WERI-Rb-1 (cell line): ENCODE measurements at regions not wholly inside any gene's neighbourhood (a gene's known extent, or its start where the extent isn't known, plus 50 kb on each side); places are given as distances from the start of the nearest gene placed in this dataset.
A peak's percentile ranks its signal among the peaks of the same experiment; 100 is the strongest.

ENCODE experiments used
- DNase-seq: peaks from one replicate; pipeline ENCODE4 v3.0.0-alpha.2; 2020
- H3K27ac ChIP-seq: fragments of 250-450 bp; sonication (Bioruptor Pico); 2 replicates; pipeline ENCODE4 v1.5.1; 2020; ENCODE audit warnings: mild to moderate bottlenecking, moderate library complexity
- H3K27me3 ChIP-seq: fragments of 250-450 bp; sonication (Bioruptor Pico); 2 replicates; pipeline ENCODE4 v1.5.1; 2021; ENCODE audit warnings: mild to moderate bottlenecking, low read depth, moderate library complexity; ENCODE audit not compliant: insufficient read depth, severe bottlenecking
- H3K36me3 ChIP-seq: fragments of 250-450 bp; sonication (Bioruptor Pico); 2 replicates; pipeline ENCODE4 v1.5.1; 2020; ENCODE audit warnings: mild to moderate bottlenecking, moderate library complexity
- H3K4me3 ChIP-seq: 2 replicates; pipeline ENCODE4 v1.5.1; 2011; ENCODE audit warnings: low read depth, mild to moderate bottlenecking, control low read depth, low read length
- H3K9me3 ChIP-seq: fragments of 250-450 bp; sonication (Bioruptor Pico); 2 replicates; pipeline ENCODE4 v1.5.1; 2021; ENCODE audit warnings: mild to moderate bottlenecking, moderate library complexity; ENCODE audit not compliant: severe bottlenecking
- TF ChIP-seq, protein P1 (sequence below): IDR thresholded peaks from 2 replicates; pipeline ENCODE4 v1.5.1; 2011; ENCODE audit warnings: low read depth, mild to moderate bottlenecking, control low read depth, inconsistent platforms, low read length

DNA sequence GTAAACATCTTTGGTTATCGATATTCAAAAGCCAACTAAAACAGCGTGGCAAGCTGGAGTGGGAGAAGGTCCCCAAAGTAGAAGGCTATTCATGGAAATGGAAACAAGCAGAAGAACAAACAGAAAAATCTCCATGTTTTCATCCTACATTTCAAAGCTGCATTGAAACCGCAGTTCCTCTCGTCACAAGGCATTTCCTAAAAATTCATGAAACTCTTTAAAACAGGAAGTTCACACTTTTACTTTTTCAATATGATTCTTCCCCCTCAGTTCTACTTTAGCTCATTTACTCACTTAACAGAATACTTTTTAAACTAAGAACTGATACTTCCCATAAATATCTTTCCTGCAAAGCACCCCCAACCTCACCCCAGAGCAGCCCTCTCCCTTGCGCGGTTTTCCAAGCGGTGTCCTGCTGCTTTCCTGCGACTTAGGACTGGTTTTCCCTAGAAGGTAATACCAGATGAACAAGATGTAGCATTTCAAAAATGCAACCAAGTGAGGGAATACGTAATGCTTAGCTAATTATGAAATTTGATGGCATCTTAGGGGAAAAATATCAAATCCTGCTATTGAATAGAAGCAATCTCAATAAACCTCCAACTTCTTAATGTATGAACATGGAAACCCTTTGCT lies 228.3 kb upstream of the PKN2 start:
- TF ChIP-seq, protein P1, sequence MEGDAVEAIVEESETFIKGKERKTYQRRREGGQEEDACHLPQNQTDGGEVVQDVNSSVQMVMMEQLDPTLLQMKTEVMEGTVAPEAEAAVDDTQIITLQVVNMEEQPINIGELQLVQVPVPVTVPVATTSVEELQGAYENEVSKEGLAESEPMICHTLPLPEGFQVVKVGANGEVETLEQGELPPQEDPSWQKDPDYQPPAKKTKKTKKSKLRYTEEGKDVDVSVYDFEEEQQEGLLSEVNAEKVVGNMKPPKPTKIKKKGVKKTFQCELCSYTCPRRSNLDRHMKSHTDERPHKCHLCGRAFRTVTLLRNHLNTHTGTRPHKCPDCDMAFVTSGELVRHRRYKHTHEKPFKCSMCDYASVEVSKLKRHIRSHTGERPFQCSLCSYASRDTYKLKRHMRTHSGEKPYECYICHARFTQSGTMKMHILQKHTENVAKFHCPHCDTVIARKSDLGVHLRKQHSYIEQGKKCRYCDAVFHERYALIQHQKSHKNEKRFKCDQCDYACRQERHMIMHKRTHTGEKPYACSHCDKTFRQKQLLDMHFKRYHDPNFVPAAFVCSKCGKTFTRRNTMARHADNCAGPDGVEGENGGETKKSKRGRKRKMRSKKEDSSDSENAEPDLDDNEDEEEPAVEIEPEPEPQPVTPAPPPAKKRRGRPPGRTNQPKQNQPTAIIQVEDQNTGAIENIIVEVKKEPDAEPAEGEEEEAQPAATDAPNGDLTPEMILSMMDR: no peak
- Histone ChIP-seq H3K27me3 (no peaks in the 10 kb centered on the region), H3K9me3 (no peaks in the 10 kb centered on the region), H3K27ac (no peak overlapping the region), H3K36me3 (no peaks in the 10 kb centered on the region), H3K4me3 (no peak overlapping the region)
- DNase-seq: no peak

DNA sequence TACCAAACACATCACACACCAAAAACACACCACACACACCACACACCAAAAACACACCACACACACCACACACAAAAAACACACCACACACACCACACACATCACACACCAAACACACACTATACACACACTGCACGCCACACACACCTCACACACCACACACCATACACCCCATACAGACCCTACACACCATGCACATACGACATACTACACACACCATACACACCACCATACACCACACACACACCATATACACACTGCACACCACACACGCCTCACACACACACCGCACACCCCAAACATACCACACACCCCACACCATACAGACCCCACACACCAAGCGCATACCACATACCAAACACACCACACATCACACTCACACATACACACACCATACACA lies 226.9 kb upstream of the PKN2 start:
- Histone ChIP-seq H3K27ac (no peak overlapping the region), H3K36me3 (no peaks in the 10 kb centered on the region), H3K4me3 (no peak overlapping the region), H3K9me3 (no peaks in the 10 kb centered on the region), H3K27me3 (no peaks in the 10 kb centered on the region)
- TF ChIP-seq, protein P1: no peak
- DNase-seq: no peak

DNA sequence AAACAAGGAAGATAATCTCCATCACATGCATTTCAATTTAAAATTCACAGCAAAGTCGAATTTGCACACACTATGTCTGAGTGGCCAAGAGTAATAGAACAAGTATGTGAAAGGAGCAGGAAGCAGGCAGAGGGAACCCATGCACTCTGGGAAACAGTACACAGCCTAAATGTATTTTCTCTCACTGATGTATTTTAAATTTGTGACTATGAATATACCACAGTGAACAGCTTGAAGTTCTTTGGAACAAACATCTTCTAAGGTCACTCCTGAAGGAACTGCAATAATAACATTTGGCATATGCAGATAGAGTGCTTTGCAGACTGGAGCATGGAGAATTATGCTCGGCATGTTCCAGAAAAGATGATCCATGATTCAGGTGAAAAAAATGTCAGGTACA lies 223.1 kb upstream of the PKN2 start:
- Histone ChIP-seq H3K9me3 (no peaks in the 10 kb centered on the region), H3K4me3 (no peak overlapping the region), H3K27me3 (no peaks in the 10 kb centered on the region), H3K27ac (no peak overlapping the region), H3K36me3 (no peaks in the 10 kb centered on the region)
- TF ChIP-seq, protein P1: no peak
- no peak for DNase-seq

DNA sequence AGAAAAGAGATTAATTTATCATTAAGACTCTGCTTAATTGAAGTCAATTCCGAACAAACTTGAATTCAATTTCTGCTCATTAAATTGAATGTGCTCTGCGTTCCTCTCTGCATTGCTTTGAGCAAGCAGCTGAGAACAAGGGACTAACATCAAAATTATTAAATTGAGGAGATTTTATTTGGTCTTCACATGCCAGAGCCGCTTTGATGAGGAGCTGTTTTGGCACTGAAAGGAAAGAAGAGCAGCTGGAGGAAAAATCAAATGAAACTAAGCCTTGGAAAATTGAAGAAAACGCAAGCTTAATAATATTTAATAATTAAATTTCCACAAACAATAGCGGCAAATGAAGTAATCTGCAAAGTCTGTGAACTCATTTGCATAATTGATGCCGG lies 222.0 kb upstream of the PKN2 start:
- no peaks in the 10 kb centered on the region for H3K36me3 ChIP-seq
- no peak for DNase-seq
- peak overlapping the region; percentile 63 for H3K4me3 ChIP-seq
- no peaks in the 10 kb centered on the region for H3K27me3 ChIP-seq
- TF ChIP-seq, protein P1: no peak
- H3K27ac ChIP-seq: peak overlapping the region; percentile 83
- H3K9me3 ChIP-seq: no peaks in the 10 kb centered on the region

DNA sequence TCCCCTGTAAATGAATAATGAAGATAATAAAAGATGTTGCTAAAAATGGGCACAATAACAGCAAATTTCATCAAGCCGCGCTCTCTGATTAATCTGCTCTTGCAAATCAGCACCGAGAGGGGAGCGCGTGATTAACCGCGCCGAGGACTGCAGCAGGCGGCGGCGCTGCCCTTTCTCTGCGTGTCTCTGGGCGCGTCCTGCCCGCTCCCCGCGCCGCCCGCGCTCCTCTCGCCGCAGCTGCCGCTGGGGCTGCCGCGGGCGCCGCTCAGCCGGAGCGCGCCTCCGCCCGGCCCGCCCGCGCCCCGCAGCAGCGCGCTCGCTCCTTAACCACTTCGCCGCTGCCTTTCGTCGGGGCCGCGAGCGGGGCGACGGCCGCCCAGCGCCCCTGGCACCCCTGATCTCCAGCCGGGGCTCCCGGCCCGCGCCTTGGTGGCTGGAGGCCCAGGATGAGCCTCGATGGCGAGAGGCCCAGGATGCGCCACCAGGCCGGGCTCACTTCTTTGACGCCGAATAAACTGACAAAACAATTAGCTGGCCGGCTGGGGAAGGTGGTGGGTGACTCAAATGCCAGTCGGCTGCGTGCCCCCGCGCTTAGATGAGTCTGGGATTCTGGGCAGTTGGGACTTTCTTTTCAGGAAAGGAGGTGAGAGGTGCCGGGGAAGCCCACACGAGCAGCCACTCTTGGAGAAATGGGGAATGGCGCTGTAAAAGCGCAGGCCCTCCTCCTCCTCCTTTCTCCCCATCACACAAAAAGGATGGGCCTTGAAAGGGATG lies 221.4 kb upstream of the PKN2 start:
- peak overlapping the region; percentile 63 for H3K4me3 ChIP-seq
- no peaks in the 10 kb centered on the region for H3K27me3 ChIP-seq
- TF ChIP-seq, protein P1: peak; percentile 12; the same call in 1 of the 2 replicates
- DNase-seq: peak; percentile 68
- no peaks in the 10 kb centered on the region for H3K36me3 ChIP-seq
- H3K27ac ChIP-seq: peak overlapping the region; percentile 83
- H3K9me3 ChIP-seq: no peaks in the 10 kb centered on the region
